Limb (tissue), 2 donors: ENCODE measurements at regions not wholly inside any gene's neighbourhood (a gene's known extent, or its start where the extent isn't known, plus 50 kb on each side); places are given as distances from the start of the nearest gene placed in this dataset.

Experiments
- DNase-seq, 2 donors: peaks; one replicate each; pipeline ENCODE4 v3.0.0-alpha.2; 2016; ENCODE audit errors: extremely low spot score in 2 of 2

- DNase-seq = no peak
Observed at GRCh38 chr1:114342376-114342775, 168.6 kb downstream of the TRIM33 start.

GRCh38 chr1:114341856-114342255 is 169.1 kb downstream of the TRIM33 start:
- no peak for DNase-seq

GRCh38 chr1:114341299-114341698 is 169.7 kb downstream of the TRIM33 start:
- DNase-seq = no peak

GRCh38 chr1:114340892-114341291 is 170.1 kb downstream of the TRIM33 start:
- no peak for DNase-seq

GRCh38 chr1:114339379-114339778 is 171.6 kb downstream of the TRIM33 start:
- no peak for DNase-seq

- DNase-seq = no peak
Observed at GRCh38 chr1:114338191-114338890, 172.7 kb downstream of the TRIM33 start.

GRCh38 chr1:114337417-114337816 is 173.6 kb downstream of the TRIM33 start:
- no peak for DNase-seq

GRCh38 chr1:114336360-114336759 is 174.6 kb downstream of the TRIM33 start:
- DNase-seq = no peak

GRCh38 chr1:114335273-114335672 is 175.7 kb downstream of the TRIM33 start:
- no peak for DNase-seq

- no peak for DNase-seq
Observed at GRCh38 chr1:114334297-114334696, 176.7 kb downstream of the TRIM33 start.

- no peak for DNase-seq
Observed at GRCh38 chr1:114333690-114334089, 177.3 kb downstream of the TRIM33 start.

GRCh38 chr1:114331936-114332335 is 178.3 kb upstream of the SYT6 start:
- no peak for DNase-seq

- no peak for DNase-seq
Observed at GRCh38 chr1:114330451-114330983, 176.8 kb upstream of the SYT6 start.

- no peak for DNase-seq
Observed at GRCh38 chr1:114328361-114328904, 174.8 kb upstream of the SYT6 start.

GRCh38 chr1:114324662-114324965 is 170.9 kb upstream of the SYT6 start:
- DNase-seq = no peak

- no peak for DNase-seq
Observed at GRCh38 chr1:114323959-114324661, 170.4 kb upstream of the SYT6 start.

- DNase-seq = no peak
Observed at GRCh38 chr1:114322734-114323133, 169.1 kb upstream of the SYT6 start.

- no peak for DNase-seq
Observed at GRCh38 chr1:114322207-114322606, 168.5 kb upstream of the SYT6 start.

- no peak for DNase-seq
Observed at GRCh38 chr1:114320586-114320985, 166.9 kb upstream of the SYT6 start.

- DNase-seq = peak in 1 of 2 donors; percentile 59
Observed at GRCh38 chr1:114319418-114319817, 165.7 kb upstream of the SYT6 start.

- DNase-seq = no peak
Observed at GRCh38 chr1:114318961-114319360, 165.3 kb upstream of the SYT6 start.

GRCh38 chr1:114316204-114316603 is 162.5 kb upstream of the SYT6 start:
- DNase-seq = no peak

- no peak for DNase-seq
Observed at GRCh38 chr1:114315631-114316030, 162.0 kb upstream of the SYT6 start.
